ENCODE measurements at regions not wholly inside any gene's neighbourhood (a gene's known extent, or its start where the extent isn't known, plus 50 kb on each side); places are given as distances from the start of the nearest gene placed in this dataset.

DNA sequence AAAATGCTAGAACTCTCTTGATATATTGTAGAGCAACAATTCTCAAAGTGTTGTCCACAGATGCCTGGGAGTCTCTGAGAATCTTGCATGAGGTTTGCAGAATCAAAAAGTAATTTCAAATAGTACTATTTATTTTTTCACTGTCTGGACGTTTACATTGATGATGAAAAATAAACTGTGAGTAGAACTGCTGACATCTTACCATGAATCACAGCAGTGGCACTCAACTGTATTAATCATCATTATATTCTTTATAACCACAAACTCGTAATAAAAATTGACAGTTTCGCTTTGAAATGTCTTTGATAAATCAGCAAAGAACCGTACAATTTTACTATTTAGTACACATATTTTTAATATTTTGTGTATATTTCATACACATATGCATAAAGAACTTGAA lies 94.5 kb downstream of the NAF1 start:
- Histone ChIP-seq H3K4me3 (no peak overlapping the region), H3K4me2 (ENCODE audit: control insufficient read depth, insufficient read depth) (no peak overlapping the region), H3K4me1 (ENCODE audit: control insufficient read depth, insufficient read depth, low read length) (no peaks in the 10 kb centered on the region), H3K9me3 (replicated peaks; ENCODE audit: control insufficient read depth, insufficient read depth, low read length) (no peaks in the 10 kb centered on the region), H3K79me2 (ENCODE audit: control insufficient read depth, insufficient read depth, low read length) (no peaks in the 10 kb centered on the region), H3K9ac (ENCODE audit: control insufficient read depth, insufficient read depth, low read length) (no peak overlapping the region), H3K27me3 (replicated peaks in 1 of 2; ENCODE audit: control insufficient read depth in 2 of 2, insufficient read depth in 2 of 2, low read length in 1 of 2) (no peaks in the 10 kb centered on the region), H3K27ac (ENCODE audit: control insufficient read depth, insufficient read depth) (no peak overlapping the region), H4K20me1 (ENCODE audit: control insufficient read depth, insufficient read depth) (no peaks in the 10 kb centered on the region), H2AFZ (ENCODE audit: control insufficient read depth, low read depth, low read length) (no peak overlapping the region), H3K36me3 (ENCODE audit: control insufficient read depth in 2 of 2, insufficient read depth in 2 of 2, low read length in 1 of 2) (no peaks in the 10 kb centered on the region)
- POLR2A ChIA-PET = no interaction called here
- BruUV-seq (replicated peaks) = no TSS peak
- in situ Hi-C loops (cut with MboI) (no loop called here), intact Hi-C loops (cut with micrococcal nuclease; ENCODE audit: unreplicated experiment) (no loop called here)
- 12% methylated on average over 4 of the region's 4 CpGs for WGBS (ENCODE audit: insufficient coverage, insufficient replicate concordance, low lambda C conversion rate, missing lambda C conversion rate)
- FAIRE-seq = no peak
- RAD21 ChIA-PET (ENCODE audit: unreplicated experiment) = no interaction called here
- CTCF ChIA-PET = no interaction called here
- SMC1A ChIA-PET (ENCODE audit: uncharacterized antibody, unreplicated experiment) = interaction anchor here (1.0 to 1.1 kb wide), 2 partner anchors 17 to 221 kb away, joined by 3 read pairs; no protein-coding TSS in a partner anchor
- ATAC-seq = no peak
- no peak for DNase-seq (ENCODE audit: low read depth, low spot score)
- TF ChIP-seq CHD4 (IDR thresholded peaks at IDR 0.05) (no peak), ESRRA (IDR thresholded peaks at IDR 0.05; ENCODE audit: low read length) (no peak), EGR1 (IDR thresholded peaks at IDR 0.05; ENCODE audit: borderline replicate concordance in 1 of 2, low read depth in 2 of 2, low read length in 2 of 2) (no peak), SMAD5 (IDR thresholded peaks at IDR 0.05; ENCODE audit: low read depth) (no peak), BACH1 (IDR thresholded peaks at IDR 0.05; ENCODE audit: borderline replicate concordance) (no peak), SPI1 (IDR thresholded peaks at IDR 0.05; ENCODE audit: borderline replicate concordance, insufficient read depth, low read depth, low read length) (no peak), HDAC6 (IDR thresholded peaks at IDR 0.05; ENCODE audit: unreplicated experiment) (no peak), EP300 (IDR thresholded peaks at IDR 0.05; ENCODE audit: borderline replicate concordance in 1 of 2, control insufficient read depth in 1 of 2, low read depth in 2 of 2, low read length in 2 of 2) (no peak), KAT2A (conservative IDR thresholded peaks at IDR 0.05; ENCODE audit: control insufficient read depth, low read depth, low read length) (no peak), SMARCA5 (IDR thresholded peaks at IDR 0.05) (no peak), ZBED1 (IDR thresholded peaks at IDR 0.05; ENCODE audit: borderline replicate concordance) (no peak), IRF4 (IDR thresholded peaks at IDR 0.05; ENCODE audit: low read depth, low read length) (no peak)
- TF ChIP-seq, protein P1, sequence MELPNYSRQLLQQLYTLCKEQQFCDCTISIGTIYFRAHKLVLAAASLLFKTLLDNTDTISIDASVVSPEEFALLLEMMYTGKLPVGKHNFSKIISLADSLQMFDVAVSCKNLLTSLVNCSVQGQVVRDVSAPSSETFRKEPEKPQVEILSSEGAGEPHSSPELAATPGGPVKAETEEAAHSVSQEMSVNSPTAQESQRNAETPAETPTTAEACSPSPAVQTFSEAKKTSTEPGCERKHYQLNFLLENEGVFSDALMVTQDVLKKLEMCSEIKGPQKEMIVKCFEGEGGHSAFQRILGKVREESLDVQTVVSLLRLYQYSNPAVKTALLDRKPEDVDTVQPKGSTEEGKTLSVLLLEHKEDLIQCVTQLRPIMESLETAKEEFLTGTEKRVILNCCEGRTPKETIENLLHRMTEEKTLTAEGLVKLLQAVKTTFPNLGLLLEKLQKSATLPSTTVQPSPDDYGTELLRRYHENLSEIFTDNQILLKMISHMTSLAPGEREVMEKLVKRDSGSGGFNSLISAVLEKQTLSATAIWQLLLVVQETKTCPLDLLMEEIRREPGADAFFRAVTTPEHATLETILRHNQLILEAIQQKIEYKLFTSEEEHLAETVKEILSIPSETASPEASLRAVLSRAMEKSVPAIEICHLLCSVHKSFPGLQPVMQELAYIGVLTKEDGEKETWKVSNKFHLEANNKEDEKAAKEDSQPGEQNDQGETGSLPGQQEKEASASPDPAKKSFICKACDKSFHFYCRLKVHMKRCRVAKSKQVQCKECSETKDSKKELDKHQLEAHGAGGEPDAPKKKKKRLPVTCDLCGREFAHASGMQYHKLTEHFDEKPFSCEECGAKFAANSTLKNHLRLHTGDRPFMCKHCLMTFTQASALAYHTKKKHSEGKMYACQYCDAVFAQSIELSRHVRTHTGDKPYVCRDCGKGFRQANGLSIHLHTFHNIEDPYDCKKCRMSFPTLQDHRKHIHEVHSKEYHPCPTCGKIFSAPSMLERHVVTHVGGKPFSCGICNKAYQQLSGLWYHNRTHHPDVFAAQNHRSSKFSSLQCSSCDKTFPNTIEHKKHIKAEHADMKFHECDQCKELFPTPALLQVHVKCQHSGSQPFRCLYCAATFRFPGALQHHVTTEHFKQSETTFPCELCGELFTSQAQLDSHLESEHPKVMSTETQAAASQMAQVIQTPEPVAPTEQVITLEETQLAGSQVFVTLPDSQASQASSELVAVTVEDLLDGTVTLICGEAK (IDR thresholded peaks at IDR 0.05; ENCODE audit: borderline replicate concordance) = no peak
- TF ChIP-seq, protein P2, sequence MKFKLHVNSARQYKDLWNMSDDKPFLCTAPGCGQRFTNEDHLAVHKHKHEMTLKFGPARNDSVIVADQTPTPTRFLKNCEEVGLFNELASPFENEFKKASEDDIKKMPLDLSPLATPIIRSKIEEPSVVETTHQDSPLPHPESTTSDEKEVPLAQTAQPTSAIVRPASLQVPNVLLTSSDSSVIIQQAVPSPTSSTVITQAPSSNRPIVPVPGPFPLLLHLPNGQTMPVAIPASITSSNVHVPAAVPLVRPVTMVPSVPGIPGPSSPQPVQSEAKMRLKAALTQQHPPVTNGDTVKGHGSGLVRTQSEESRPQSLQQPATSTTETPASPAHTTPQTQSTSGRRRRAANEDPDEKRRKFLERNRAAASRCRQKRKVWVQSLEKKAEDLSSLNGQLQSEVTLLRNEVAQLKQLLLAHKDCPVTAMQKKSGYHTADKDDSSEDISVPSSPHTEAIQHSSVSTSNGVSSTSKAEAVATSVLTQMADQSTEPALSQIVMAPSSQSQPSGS (IDR thresholded peaks at IDR 0.05; ENCODE audit: low read length) = no peak
- TF ChIP-seq, protein P3, sequence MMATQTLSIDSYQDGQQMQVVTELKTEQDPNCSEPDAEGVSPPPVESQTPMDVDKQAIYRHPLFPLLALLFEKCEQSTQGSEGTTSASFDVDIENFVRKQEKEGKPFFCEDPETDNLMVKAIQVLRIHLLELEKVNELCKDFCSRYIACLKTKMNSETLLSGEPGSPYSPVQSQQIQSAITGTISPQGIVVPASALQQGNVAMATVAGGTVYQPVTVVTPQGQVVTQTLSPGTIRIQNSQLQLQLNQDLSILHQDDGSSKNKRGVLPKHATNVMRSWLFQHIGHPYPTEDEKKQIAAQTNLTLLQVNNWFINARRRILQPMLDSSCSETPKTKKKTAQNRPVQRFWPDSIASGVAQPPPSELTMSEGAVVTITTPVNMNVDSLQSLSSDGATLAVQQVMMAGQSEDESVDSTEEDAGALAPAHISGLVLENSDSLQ (IDR thresholded peaks at IDR 0.05) = no peak
- TF ChIP-seq, protein P4, sequence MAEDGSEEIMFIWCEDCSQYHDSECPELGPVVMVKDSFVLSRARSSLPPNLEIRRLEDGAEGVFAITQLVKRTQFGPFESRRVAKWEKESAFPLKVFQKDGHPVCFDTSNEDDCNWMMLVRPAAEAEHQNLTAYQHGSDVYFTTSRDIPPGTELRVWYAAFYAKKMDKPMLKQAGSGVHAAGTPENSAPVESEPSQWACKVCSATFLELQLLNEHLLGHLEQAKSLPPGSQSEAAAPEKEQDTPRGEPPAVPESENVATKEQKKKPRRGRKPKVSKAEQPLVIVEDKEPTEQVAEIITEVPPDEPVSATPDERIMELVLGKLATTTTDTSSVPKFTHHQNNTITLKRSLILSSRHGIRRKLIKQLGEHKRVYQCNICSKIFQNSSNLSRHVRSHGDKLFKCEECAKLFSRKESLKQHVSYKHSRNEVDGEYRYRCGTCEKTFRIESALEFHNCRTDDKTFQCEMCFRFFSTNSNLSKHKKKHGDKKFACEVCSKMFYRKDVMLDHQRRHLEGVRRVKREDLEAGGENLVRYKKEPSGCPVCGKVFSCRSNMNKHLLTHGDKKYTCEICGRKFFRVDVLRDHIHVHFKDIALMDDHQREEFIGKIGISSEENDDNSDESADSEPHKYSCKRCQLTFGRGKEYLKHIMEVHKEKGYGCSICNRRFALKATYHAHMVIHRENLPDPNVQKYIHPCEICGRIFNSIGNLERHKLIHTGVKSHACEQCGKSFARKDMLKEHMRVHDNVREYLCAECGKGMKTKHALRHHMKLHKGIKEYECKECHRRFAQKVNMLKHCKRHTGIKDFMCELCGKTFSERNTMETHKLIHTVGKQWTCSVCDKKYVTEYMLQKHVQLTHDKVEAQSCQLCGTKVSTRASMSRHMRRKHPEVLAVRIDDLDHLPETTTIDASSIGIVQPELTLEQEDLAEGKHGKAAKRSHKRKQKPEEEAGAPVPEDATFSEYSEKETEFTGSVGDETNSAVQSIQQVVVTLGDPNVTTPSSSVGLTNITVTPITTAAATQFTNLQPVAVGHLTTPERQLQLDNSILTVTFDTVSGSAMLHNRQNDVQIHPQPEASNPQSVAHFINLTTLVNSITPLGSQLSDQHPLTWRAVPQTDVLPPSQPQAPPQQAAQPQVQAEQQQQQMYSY (CRISPR knock-in tag; IDR thresholded peaks at IDR 0.05) = no peak

Data from GM12878 (cell line).